ENCODE measurements at regions not wholly inside any gene's neighbourhood (a gene's known extent, or its start where the extent isn't known, plus 50 kb on each side); places are given as distances from the start of the nearest gene placed in this dataset.

DNA sequence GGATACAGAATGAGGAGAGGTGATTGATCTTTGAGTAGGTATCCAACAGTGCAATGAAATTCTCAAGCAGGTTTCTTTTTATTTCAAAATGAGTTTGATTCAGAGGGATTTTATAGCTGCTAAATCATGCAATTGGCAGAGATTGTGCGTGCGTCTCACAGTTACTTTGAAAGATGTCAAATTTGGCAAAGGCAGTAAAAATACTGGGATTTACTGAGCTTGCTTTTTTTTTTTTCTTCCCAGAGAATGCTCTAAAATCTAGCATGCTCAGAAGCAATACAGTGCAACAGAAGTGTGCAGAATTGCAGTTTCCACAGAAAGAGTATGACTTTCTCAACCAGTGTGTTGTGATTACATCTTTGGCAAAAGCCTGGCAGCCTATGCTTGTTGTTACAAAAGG, 410.7 kb upstream of the GOT2 start:
- TF ChIP-seq, protein P1, sequence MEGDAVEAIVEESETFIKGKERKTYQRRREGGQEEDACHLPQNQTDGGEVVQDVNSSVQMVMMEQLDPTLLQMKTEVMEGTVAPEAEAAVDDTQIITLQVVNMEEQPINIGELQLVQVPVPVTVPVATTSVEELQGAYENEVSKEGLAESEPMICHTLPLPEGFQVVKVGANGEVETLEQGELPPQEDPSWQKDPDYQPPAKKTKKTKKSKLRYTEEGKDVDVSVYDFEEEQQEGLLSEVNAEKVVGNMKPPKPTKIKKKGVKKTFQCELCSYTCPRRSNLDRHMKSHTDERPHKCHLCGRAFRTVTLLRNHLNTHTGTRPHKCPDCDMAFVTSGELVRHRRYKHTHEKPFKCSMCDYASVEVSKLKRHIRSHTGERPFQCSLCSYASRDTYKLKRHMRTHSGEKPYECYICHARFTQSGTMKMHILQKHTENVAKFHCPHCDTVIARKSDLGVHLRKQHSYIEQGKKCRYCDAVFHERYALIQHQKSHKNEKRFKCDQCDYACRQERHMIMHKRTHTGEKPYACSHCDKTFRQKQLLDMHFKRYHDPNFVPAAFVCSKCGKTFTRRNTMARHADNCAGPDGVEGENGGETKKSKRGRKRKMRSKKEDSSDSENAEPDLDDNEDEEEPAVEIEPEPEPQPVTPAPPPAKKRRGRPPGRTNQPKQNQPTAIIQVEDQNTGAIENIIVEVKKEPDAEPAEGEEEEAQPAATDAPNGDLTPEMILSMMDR (conservative IDR thresholded peaks at IDR 0.05 in 1 of 2, IDR thresholded peaks at IDR 0.05 in 1 of 2; ENCODE audit: extremely low read depth in 1 of 2, insufficient read depth in 1 of 2, low read depth in 1 of 2, low read length in 2 of 2) = no peak
- no peak for TF ChIP-seq EZH2 (IDR thresholded peaks at IDR 0.05; ENCODE audit: borderline replicate concordance, low read length)
